M059J (cell line): ENCODE measurements at regions not wholly inside any gene's neighbourhood (a gene's known extent, or its start where the extent isn't known, plus 50 kb on each side); places are given as distances from the start of the nearest gene placed in this dataset.

Source experiments
- DNase-seq: peaks from one replicate; pipeline ENCODE4 v3.0.0-alpha.2; 2012; ENCODE audit warnings: low read depth

DNA sequence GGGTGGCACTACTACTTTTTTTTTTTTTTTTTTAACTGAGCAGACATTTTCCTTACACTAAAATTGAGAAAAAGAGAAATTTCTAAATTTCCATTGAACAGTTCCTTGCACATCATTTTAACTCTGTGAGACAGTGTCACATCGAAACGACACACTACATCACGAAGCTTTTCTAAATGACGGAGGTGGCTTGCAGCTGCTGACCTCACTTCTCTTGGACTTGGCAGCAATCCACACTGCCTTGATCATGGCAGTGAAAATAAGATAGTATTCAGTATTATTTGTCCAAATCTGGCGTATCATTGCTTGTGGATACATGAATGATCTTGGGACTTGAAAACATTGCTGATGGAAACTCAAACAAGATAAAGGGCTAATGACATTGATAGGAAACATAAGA, 80.3 kb upstream of the CYYR1 start:
- DNase-seq = no peak

DNA sequence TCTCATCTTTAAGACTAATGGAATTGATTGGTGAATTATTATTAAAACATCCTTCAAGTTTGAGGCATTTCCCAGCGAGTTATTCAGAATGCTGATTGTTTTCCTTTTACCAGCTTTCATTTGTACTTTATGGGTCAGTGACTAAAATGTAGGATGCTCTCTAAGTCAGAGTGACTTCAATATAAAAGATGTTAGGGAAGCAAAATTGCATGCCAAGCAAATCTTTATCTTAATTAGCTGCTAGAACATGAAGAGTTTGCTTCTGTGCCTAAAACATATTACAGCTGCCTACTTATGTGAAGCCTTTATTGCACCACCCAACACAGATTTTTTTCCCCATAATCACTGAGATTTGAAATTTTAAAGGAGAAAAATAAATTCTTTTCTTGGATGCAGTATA, 79.8 kb upstream of the CYYR1 start:
- DNase-seq = no peak

DNA sequence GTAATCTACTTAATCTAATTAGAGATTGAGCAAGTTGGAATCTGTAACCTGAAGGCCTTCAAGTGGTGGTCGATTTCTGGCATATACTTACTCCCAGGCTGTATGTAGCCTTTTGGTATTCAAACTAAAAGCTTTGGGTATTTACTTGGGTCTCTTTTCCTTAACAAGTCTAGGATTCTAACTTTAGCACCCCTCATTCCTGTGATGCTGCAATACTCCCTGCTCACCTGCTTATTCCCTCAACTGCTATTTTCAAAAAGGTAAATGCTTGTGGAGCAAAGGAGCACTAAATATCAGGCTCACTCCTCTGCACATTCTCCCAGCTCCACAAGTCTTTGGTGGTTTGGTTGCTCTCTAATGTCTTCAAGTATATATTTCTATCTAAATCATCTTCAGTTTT, 68.0 kb upstream of the CYYR1 start:
- no peak for DNase-seq

DNA sequence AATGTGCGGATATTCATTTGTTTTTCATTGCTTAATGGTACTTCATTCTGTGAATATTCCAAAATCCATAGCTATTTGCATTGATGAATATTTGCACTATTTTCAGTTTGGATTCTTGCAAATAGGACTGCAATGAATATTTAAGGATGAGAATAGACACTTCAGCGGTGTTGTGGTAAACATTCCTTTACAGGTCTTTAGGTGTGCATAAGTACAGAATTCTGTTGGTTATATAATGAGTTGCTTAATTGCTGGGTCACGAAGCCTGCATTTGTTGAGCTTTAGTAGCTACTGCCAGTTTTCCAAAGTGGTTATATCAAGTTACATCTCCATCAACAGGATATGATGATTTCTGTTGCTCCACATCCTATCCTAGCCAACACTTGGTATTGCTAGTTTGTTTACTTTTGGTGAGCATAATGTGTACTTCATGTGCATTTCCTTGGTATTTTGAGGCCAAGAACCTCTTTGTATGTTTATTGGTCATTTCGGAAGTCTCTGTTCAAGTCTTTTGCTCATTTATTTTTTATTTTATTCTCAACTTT, 64.2 kb upstream of the CYYR1 start:
- no peak for DNase-seq

DNA sequence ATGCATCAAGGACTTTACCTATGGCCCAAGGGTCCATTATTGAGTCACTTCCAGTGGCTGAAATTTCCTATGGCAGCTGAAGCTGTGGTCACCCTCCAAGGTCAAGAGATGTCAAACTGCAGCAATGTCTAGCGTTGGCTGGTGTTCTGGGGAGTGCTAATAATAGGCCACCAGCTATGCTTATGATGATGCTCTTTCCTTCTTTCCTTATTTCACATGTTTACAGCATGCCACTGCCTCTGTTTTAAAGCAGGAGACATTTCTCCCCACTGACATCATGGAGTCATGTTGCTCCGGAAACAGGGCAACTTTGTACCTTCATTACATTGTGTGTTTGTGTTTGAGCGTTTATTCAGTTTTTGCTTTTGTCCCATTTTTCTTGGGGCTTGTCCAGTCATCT, 62.6 kb upstream of the CYYR1 start:
- no peak for DNase-seq

DNA sequence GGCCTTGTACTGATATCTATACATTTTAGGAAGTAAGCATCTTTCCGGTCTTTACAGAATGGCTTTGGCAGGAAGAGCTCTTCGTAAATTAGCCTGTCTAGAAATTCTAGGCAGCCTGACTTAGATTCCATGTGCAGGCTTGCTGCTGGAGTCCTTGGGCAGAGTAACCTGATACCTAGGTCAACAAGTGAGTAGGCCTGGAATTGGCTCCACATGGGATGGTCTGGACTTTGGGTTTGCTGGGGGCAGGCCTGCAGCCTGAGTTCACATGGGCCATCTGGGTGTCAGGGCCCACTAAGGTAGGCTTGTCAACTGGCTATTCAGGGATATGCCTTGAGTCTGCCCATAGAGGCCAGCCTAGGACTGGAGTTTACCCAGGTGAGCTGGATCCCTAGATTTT, 59.6 kb upstream of the CYYR1 start:
- no peak for DNase-seq

DNA sequence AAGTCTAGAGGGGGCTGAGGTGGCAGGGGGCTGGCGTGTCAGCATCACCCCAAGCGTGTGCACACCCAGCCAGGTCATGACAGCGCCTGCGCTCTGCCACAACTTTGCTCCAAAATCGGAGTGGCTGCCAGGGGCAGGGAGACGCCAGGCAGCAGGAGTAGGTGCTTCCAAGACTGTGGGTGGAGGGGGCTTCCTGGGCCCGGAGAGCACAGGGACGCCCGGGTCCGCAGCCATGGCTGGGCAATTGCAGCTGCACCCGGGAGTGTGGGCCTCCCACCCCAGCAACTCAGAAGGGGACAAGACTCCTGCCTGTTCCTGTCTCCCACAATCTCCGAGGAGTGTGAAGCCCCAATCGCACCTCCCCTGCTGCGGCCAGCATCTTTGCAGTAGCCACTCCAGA, 53.1 kb upstream of the CYYR1 start:
- DNase-seq = no peak

DNA sequence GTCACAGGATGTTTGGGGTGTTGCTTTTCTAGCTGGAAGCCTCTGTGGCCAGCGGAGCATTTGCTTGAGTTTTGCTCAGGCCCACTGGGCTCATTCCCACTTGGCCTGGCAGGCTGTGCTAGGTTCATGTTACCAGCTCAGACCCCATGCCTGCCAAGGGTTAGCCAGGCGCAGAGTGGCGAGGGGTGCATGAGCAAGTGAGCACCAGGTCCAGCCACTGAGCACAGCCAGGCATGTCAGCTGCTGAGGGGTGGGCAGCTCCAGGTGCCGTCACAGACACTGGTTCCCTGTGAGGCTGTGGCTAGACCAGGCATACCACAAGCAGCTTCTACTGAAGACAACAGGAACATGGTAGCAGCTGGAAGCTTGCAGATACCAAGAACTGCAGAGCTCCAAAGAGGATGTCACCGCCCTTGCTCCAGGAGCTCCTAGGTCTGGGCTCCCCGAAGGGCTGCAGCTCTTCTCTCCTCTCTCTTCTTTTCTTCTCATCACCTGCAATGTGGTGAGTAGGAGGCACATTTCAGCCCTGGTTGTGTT, 52.0 kb upstream of the CYYR1 start:
- DNase-seq = no peak
